H1 (cell line): ENCODE measurements at regions not wholly inside any gene's neighbourhood (a gene's known extent, or its start where the extent isn't known, plus 50 kb on each side); places are given as distances from the start of the nearest gene placed in this dataset.

Experiments used
- CTCF ChIA-PET: fragments of 300-600 bp; sonication (Branson Sonifier 250); formaldehyde crosslinking; loops from one replicate; lab custom pipeline; 2021; ENCODE audit not compliant: partially characterized antibody; lab: Charles Lee
- POLR2A ChIA-PET: fragments of 300-600 bp; sonication (Branson Sonifier 250); formaldehyde crosslinking; loops from one replicate; lab custom pipeline; 2021; ENCODE audit warnings: inconsistent platforms; ENCODE audit not compliant: partially characterized antibody; lab: Charles Lee
- DNase-seq, 2 experiments: peaks; one replicate each; pipeline versions ENCODE4 v3.0.0 to v3.0.0-alpha.2; 2010 to 2022; ENCODE audit warnings: low spot score in 2 of 2, low read depth in 1 of 2, mixed read lengths in 1 of 2
- FAIRE-seq: peaks from 2 replicates; lab custom pipeline; 2011; peaks lifted over from hg19 to GRCh38; lab: Jason Lieb, UNC
- H2AFZ ChIP-seq: 2 replicates; pipeline ENCODE4 v1.8.1; 2012; ENCODE audit warnings: low read length, inconsistent platforms
- H2AK5ac ChIP-seq: 2 replicates; pipeline ENCODE4 v1.6.1; 2013; ENCODE audit warnings: low read depth, low read length
- H2BK120ac ChIP-seq: replicated peaks from 2 replicates; pipeline ENCODE3; 2013; ENCODE audit warnings: low read depth, low read length, inconsistent platforms
- H2BK12ac ChIP-seq: 2 replicates; pipeline ENCODE4 v1.6.1; 2013; ENCODE audit warnings: low read depth, low read length
- H2BK15ac ChIP-seq: 2 replicates; pipeline ENCODE4 v1.6.1; 2013; ENCODE audit warnings: low read length
- H2BK20ac ChIP-seq: 2 replicates; pipeline ENCODE4 v1.6.1; 2013; ENCODE audit warnings: low read length
- H2BK5ac ChIP-seq: 2 replicates; pipeline ENCODE4 v1.6.1; 2013; ENCODE audit warnings: low read depth, low read length
- H3K14ac ChIP-seq: 2 replicates; pipeline ENCODE4 v1.6.1; 2013; ENCODE audit warnings: inconsistent platforms; ENCODE audit not compliant: insufficient read length
- H3K18ac ChIP-seq: 2 replicates; pipeline ENCODE4 v1.6.1; 2013; ENCODE audit warnings: low read length; ENCODE audit errors: extremely low read depth
- H3K23ac ChIP-seq: 2 replicates; pipeline ENCODE4 v1.6.1; 2013; ENCODE audit warnings: inconsistent platforms; ENCODE audit not compliant: insufficient read length
- H3K23me2 ChIP-seq: 2 replicates; pipeline ENCODE4 v1.6.1; 2013; ENCODE audit warnings: low read depth, low read length
- H3K27ac ChIP-seq: 2 replicates; pipeline ENCODE4 v1.6.1; 2011; ENCODE audit warnings: low read depth, low read length, inconsistent platforms
- H3K27me3 ChIP-seq, 4 experiments: replicated peaks in 1 of 4; 1 replicate in 1 of 4; 2 replicates in 3 of 4; pipeline versions ENCODE4 v1.6.1 to v1.8.1; 2011 to 2013; ENCODE audit warnings: low read length in 3 of 4, mild to moderate bottlenecking in 3 of 4, inconsistent platforms in 2 of 4, mixed read lengths in 2 of 4, moderate library complexity in 1 of 4; ENCODE audit not compliant: control insufficient read depth in 3 of 4, insufficient read depth in 3 of 4; ENCODE audit errors: extremely low read depth in 1 of 4
- H3K36me3 ChIP-seq, 4 experiments: 2 replicates each; pipeline versions ENCODE4 v1.6.1 to v1.8.1; 2011 to 2013; ENCODE audit warnings: mild to moderate bottlenecking in 4 of 4, low read length in 3 of 4, moderate library complexity in 2 of 4, control low read depth in 1 of 4, inconsistent platforms in 1 of 4; ENCODE audit not compliant: insufficient read depth in 4 of 4, control insufficient read depth in 2 of 4
- H3K4ac ChIP-seq: replicated peaks from 2 replicates; pipeline ENCODE3; 2013; ENCODE audit warnings: low read length, low read depth, mixed read lengths, inconsistent platforms; ENCODE audit not compliant: insufficient read length
- H3K4me1 ChIP-seq, 4 experiments: replicated peaks in 1 of 4; 1 replicate in 1 of 4; 2 replicates in 3 of 4; pipeline versions ENCODE4 v1.6.1 to v1.8.1; 2011 to 2013; ENCODE audit warnings: low read length in 3 of 4, inconsistent platforms in 2 of 4, mixed read lengths in 1 of 4; ENCODE audit not compliant: insufficient read depth in 4 of 4, control insufficient read depth in 3 of 4
- H3K4me2 ChIP-seq, 2 experiments: 2 replicates each; pipeline versions ENCODE4 v1.6.1 to v1.8.1; 2011 to 2013; ENCODE audit warnings: low read depth in 2 of 2, low read length in 2 of 2, control low read depth in 1 of 2, inconsistent platforms in 1 of 2, mild to moderate bottlenecking in 1 of 2; ENCODE audit not compliant: insufficient read depth in 1 of 2
- H3K4me3 ChIP-seq, 4 experiments: fragments of 200-600, 300-600 bp in 1 of 4; sonication (generic), shearing (Covaris generic), sonication (Bioruptor Twin) in 1 of 4; 2 replicates each; pipeline versions ENCODE4 v1.5.1 to v1.8.1; 2011 to 2016; ENCODE audit warnings: low read length in 4 of 4, low read depth in 3 of 4, control low read depth in 2 of 4, inconsistent platforms in 2 of 4, mild to moderate bottlenecking in 2 of 4, mixed read lengths in 1 of 4, moderate library complexity in 1 of 4; ENCODE audit not compliant: insufficient read depth in 2 of 4; ENCODE audit errors: extremely low read depth in 1 of 4
- H3K56ac ChIP-seq: replicated peaks from 2 replicates; pipeline ENCODE3; 2013; ENCODE audit warnings: low read depth, mild to moderate bottlenecking, mixed read lengths, low read length, inconsistent platforms; ENCODE audit not compliant: insufficient read length
- H3K79me1 ChIP-seq: 2 replicates; pipeline ENCODE4 v1.6.1; 2013; ENCODE audit warnings: low read depth, low read length, control low read depth
- H3K79me2 ChIP-seq, 2 experiments: 2 replicates each; pipeline versions ENCODE4 v1.6.1 to v1.8.1; 2012 to 2013; ENCODE audit warnings: low read length in 2 of 2, mild to moderate bottlenecking in 2 of 2, inconsistent platforms in 1 of 2; ENCODE audit not compliant: insufficient read depth in 2 of 2, control insufficient read depth in 1 of 2
- H3K9ac ChIP-seq, 4 experiments: replicated peaks in 1 of 4; 1 replicate in 1 of 4; 2 replicates in 3 of 4; pipeline versions ENCODE4 v1.6.1 to v1.8.1; 2011 to 2013; ENCODE audit warnings: low read depth in 3 of 4, low read length in 3 of 4, control low read depth in 2 of 4, mild to moderate bottlenecking in 2 of 4, moderate library complexity in 2 of 4, inconsistent platforms in 1 of 4; ENCODE audit errors: extremely low read depth in 1 of 4
- H3K9me3 ChIP-seq, 2 experiments: 2 replicates each; pipeline versions ENCODE4 v1.6.1 to v1.8.1; 2012 to 2013; ENCODE audit warnings: mild to moderate bottlenecking in 2 of 2, moderate library complexity in 2 of 2, control low read depth in 1 of 2, inconsistent platforms in 1 of 2, low read depth in 1 of 2, low read length in 1 of 2, mixed read lengths in 1 of 2; ENCODE audit not compliant: insufficient read depth in 2 of 2
- H4K20me1 ChIP-seq, 2 experiments: replicated peaks in 1 of 2; 2 replicates each; pipeline versions ENCODE3 to v1.8.1; 2011 to 2013; ENCODE audit warnings: inconsistent platforms in 2 of 2, low read length in 2 of 2, mild to moderate bottlenecking in 1 of 2; ENCODE audit not compliant: insufficient read depth in 2 of 2, control insufficient read depth in 1 of 2
- H4K5ac ChIP-seq: 2 replicates; pipeline ENCODE4 v1.6.1; 2013; ENCODE audit warnings: low read length, low read depth, mixed read lengths, inconsistent platforms; ENCODE audit not compliant: insufficient read length
- H4K8ac ChIP-seq: 2 replicates; pipeline ENCODE4 v1.8.0; 2013; ENCODE audit warnings: mild to moderate bottlenecking, moderate library complexity, low read length, inconsistent platforms; ENCODE audit not compliant: insufficient read depth; ENCODE audit errors: extremely low read depth
- H4K91ac ChIP-seq: replicated peaks from 2 replicates; pipeline ENCODE3; 2013; ENCODE audit warnings: low read length, mixed read lengths, inconsistent platforms; ENCODE audit not compliant: insufficient read length
- FOSL1 ChIP-seq: IDR thresholded peaks from 2 replicates; pipeline ENCODE4 v1.6.1; 2011; ENCODE audit warnings: mild to moderate bottlenecking, low read depth, low read length, moderate library complexity; ENCODE audit not compliant: insufficient read depth
- GTF2F1 ChIP-seq: IDR thresholded peaks from 2 replicates; pipeline ENCODE4 v1.6.1; 2012; ENCODE audit warnings: low read depth, low read length, improper control_type of control experiment, borderline replicate concordance
- KDM4A ChIP-seq: IDR thresholded peaks from one replicate; pipeline ENCODE4 v1.7.1; 2012; ENCODE audit warnings: low read depth, mild to moderate bottlenecking, moderate library complexity, low read length, inconsistent platforms; ENCODE audit not compliant: severe bottlenecking
- NRF1 ChIP-seq: IDR thresholded peaks from 2 replicates; pipeline ENCODE4 v1.6.1; 2011; ENCODE audit warnings: mild to moderate bottlenecking, low read depth, low read length, improper control_type of control experiment
- RFX5 ChIP-seq: IDR thresholded peaks from 2 replicates; pipeline ENCODE4 v1.6.1; 2011; ENCODE audit warnings: low read depth, low read length, improper control_type of control experiment, borderline replicate concordance
- SIN3A ChIP-seq, 2 experiments: IDR thresholded peaks in 1 of 2; conservative IDR thresholded peaks in 1 of 2; 2 replicates each; pipeline ENCODE4 v1.6.1; 2011 to 2012; ENCODE audit warnings: low read length in 2 of 2, improper control_type of control experiment in 1 of 2, low read depth in 1 of 2, mild to moderate bottlenecking in 1 of 2
- SUZ12 ChIP-seq: fragments of 200-600 bp; sonication (generic); IDR thresholded peaks from 2 replicates; pipeline ENCODE4 v1.6.1; 2012; ENCODE audit warnings: mild to moderate bottlenecking, inconsistent platforms, low read length, moderate library complexity, mixed read lengths
- WGBS, 2 experiments: shearing (Covaris generic) in 1 of 2; methylation state at CpG; one replicate each; pipeline versions ENCODE4 v1.1.6 to v1.1.7; 2013 to 2015; ENCODE audit warnings: low lambda C conversion rate in 2 of 2, mixed read lengths in 2 of 2, inconsistent platforms in 1 of 2, low coverage in 1 of 2, missing lambda C conversion rate in 1 of 2; ENCODE audit not compliant: insufficient replicate concordance in 2 of 2, insufficient coverage in 1 of 2, insufficient read length in 1 of 2; ENCODE audit errors: extremely low coverage in 1 of 2, missing lambda C conversion rate in 1 of 2; 5-methylcytosine and 5-hydroxymethylcytosine counted together

GRCh38 chr4:126086041-126086440 lies 771.3 kb downstream of the FAT4 start:
- Histone ChIP-seq H3K23me2 (no peaks in the 10 kb centered on the region), H4K20me1 (no peaks in the 10 kb centered on the region), H2BK15ac (no peak overlapping the region), H3K79me2 (no peaks in the 10 kb centered on the region), H3K27me3 (no peaks in the 10 kb centered on the region), H2BK12ac (no peak overlapping the region), H3K36me3 (no peaks in the 10 kb centered on the region), H4K5ac (no peak overlapping the region), H3K23ac (no peak overlapping the region), H2BK120ac (no peak overlapping the region), H3K4ac (no peak overlapping the region), H2AK5ac (no peak overlapping the region), H3K56ac (no peak overlapping the region), H3K4me1 (no peaks in the 10 kb centered on the region), H2BK5ac (no peak overlapping the region)
- POLR2A ChIA-PET: no interaction called here
- WGBS, 2 experiments: 89% methylated on average over 2 of the region's 2 CpGs; no CpG with 5 or more reads in 1 of the 2 experiments
- no peak for FAIRE-seq
- TF ChIP-seq GTF2F1 (no peak), NRF1 (no peak), SUZ12 (no peak), SIN3A (conservative IDR thresholded peaks at IDR 0.05 in 1 of 2, IDR thresholded peaks at IDR 0.05 in 1 of 2; ENCODE audit: low read depth in 1 of 2, low read length in 2 of 2) (no peak), KDM4A (no peak), RFX5 (no peak), FOSL1 (no peak)
- TF ChIP-seq, all 59 proteins: peak for 0
- no peaks in the 10 kb centered on the region for H3K9me3 ChIP-seq
- CTCF ChIA-PET: interaction anchor here (1.2 to 1.4 kb wide), 2 partner anchors 10 to 21 kb away, joined by 3 to 4 read pairs; no protein-coding TSS in a partner anchor
- H3K14ac ChIP-seq: no peak overlapping the region
- H3K79me1 ChIP-seq: no peaks in the 10 kb centered on the region
- H3K18ac ChIP-seq: no peak overlapping the region
- H4K8ac ChIP-seq: no peak overlapping the region
- H3K4me2 ChIP-seq: no peak overlapping the region
- H4K91ac ChIP-seq: no peak overlapping the region
- H2AFZ ChIP-seq: no peak overlapping the region
- H3K27ac ChIP-seq: no peak overlapping the region
- no peak for DNase-seq
- no peak overlapping the region for H3K9ac ChIP-seq
- H2BK20ac ChIP-seq: no peak overlapping the region
- no peak overlapping the region for H3K4me3 ChIP-seq
